Spleen (tissue), 11 donors: ENCODE measurements at regions not wholly inside any gene's neighbourhood (a gene's known extent, or its start where the extent isn't known, plus 50 kb on each side); places are given as distances from the start of the nearest gene placed in this dataset.

Experiments
- DNase-seq: peaks from one replicate; pipeline ENCODE4 v3.0.0-alpha.2; 2020
- H3K27ac ChIP-seq, 8 donors: fragments of 200-600 bp; sonication (generic) in 7 of 8; 1 replicate in 4 of 8; 2 replicates in 4 of 8; pipeline versions ENCODE4 v1.5.0 to v1.8.0; 2016 to 2021; ENCODE audit warnings: inconsistent platforms in 4 of 8, mild to moderate bottlenecking in 4 of 8, moderate library complexity in 1 of 8
- H3K27me3 ChIP-seq, 7 donors: fragments of 200-600 bp; sonication (generic) in 6 of 7; replicated peaks in 1 of 7; 1 replicate in 4 of 7; 2 replicates in 3 of 7; pipeline versions ENCODE4 v1.5.0 to v1.8.0; 2016 to 2021; ENCODE audit warnings: inconsistent platforms in 3 of 7, mild to moderate bottlenecking in 1 of 7
- H3K36me3 ChIP-seq, 6 donors: fragments of 200-600 bp; sonication (generic) in 5 of 6; 1 replicate in 4 of 6; 2 replicates in 2 of 6; pipeline versions ENCODE4 v1.5.0 to v1.8.0; 2016 to 2021; ENCODE audit warnings: inconsistent platforms in 2 of 6
- H3K4me1 ChIP-seq, 6 donors: fragments of 200-600 bp; sonication (generic) in 5 of 6; 1 replicate in 3 of 6; 2 replicates in 3 of 6; pipeline versions ENCODE4 v1.5.0 to v1.8.0; 2016 to 2021; ENCODE audit warnings: inconsistent platforms in 3 of 6
- H3K4me3 ChIP-seq, 8 donors: fragments of 200-600 bp; sonication (generic) in 7 of 8; 1 replicate in 4 of 8; 2 replicates in 4 of 8; pipeline versions ENCODE4 v1.5.0 to v1.8.0; 2016 to 2021; ENCODE audit warnings: inconsistent platforms in 4 of 8, mild to moderate bottlenecking in 4 of 8, moderate library complexity in 2 of 8
- H3K9me3 ChIP-seq, 8 donors: fragments of 200-600 bp; sonication (generic) in 7 of 8; 1 replicate in 4 of 8; 2 replicates in 4 of 8; pipeline versions ENCODE4 v1.5.0 to v1.8.0; 2016 to 2021; ENCODE audit warnings: inconsistent platforms in 4 of 8
- POLR2A ChIP-seq, 3 donors: fragments of 450-650 bp; IDR thresholded peaks; one replicate each; pipeline ENCODE4 v1.5.1; 2017; ENCODE audit warnings: antibody characterized with exemption in 3 of 3, mild to moderate bottlenecking in 1 of 3
- POLR2AphosphoS5 ChIP-seq, 3 donors: sonication (generic); formaldehyde crosslinking; IDR thresholded peaks; one replicate each; pipeline ENCODE4 v1.5.1; 2017; ENCODE audit warnings: antibody characterized with exemption in 3 of 3
- WGBS, 5 donors: extraction: QIAGEN DNeasy Blood & Tissue Kit in 3 of 5; methylation state at CpG; one replicate each; pipeline versions ENCODE4 v1.1.5 to v1.1.7; 2013 to 2018; 5-methylcytosine and 5-hydroxymethylcytosine counted together
- intact Hi-C: fragments of 100-400 bp; cut with DNase I; formaldehyde crosslinking; loops from one replicate; pipeline ENCODE4 v1.15.0; 2023; ENCODE audit warnings: low total_unique reads
- TF ChIP-seq, protein P1 (sequence below), 11 experiments: fragments of 200-600 bp in 7 of 11; fragments of 450-650 bp in 4 of 11; sonication (generic) in 4 of 11; IDR thresholded peaks in 8 of 11; conservative IDR thresholded peaks in 3 of 11; 1 replicate in 7 of 11; 2 replicates in 4 of 11; pipeline versions ENCODE4 v1.4.0 to v1.8.0; 2016 to 2021; ENCODE audit warnings: antibody characterized with exemption in 11 of 11, inconsistent platforms in 4 of 11, mild to moderate bottlenecking in 1 of 11
- donor health status: healthy with polysubstance abuse.
- donor health status: DM: no; HTN: no; CAD: no; lungs with moderate emphysema.
- donor health status: DM: no; HTN: no; CAD: no.
- donor health status: Bipolar disorder and iron deficiency.
- donor health status: healthy.
- donor health status: DM: no; HTN: no; CAD: no.
- donor health status: DM: yes; HTN: yes; CAD: no.

GRCh38 chr16:64408699-64409098 lies 713.2 kb downstream of the CDH11 start:
- Histone ChIP-seq H3K27ac (no peak overlapping the region), H3K36me3 (no peaks in the 10 kb centered on the region), H3K27me3 (no peaks in the 10 kb centered on the region), H3K9me3 (peaks cover 0 to 4% (median 0%) of the 10 kb centered on the region in 8 donors), H3K4me1 (no peaks in the 10 kb centered on the region), H3K4me3 (no peak overlapping the region)
- 17 to 59% (median 47%) methylated on average over 1 of the region's 1 CpG for WGBS, 5 donors
- TF ChIP-seq POLR2A (IDR thresholded peaks at IDR 0.05) (no peak), POLR2AphosphoS5 (IDR thresholded peaks at IDR 0.05) (no peak)
- TF ChIP-seq, protein P1, sequence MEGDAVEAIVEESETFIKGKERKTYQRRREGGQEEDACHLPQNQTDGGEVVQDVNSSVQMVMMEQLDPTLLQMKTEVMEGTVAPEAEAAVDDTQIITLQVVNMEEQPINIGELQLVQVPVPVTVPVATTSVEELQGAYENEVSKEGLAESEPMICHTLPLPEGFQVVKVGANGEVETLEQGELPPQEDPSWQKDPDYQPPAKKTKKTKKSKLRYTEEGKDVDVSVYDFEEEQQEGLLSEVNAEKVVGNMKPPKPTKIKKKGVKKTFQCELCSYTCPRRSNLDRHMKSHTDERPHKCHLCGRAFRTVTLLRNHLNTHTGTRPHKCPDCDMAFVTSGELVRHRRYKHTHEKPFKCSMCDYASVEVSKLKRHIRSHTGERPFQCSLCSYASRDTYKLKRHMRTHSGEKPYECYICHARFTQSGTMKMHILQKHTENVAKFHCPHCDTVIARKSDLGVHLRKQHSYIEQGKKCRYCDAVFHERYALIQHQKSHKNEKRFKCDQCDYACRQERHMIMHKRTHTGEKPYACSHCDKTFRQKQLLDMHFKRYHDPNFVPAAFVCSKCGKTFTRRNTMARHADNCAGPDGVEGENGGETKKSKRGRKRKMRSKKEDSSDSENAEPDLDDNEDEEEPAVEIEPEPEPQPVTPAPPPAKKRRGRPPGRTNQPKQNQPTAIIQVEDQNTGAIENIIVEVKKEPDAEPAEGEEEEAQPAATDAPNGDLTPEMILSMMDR (IDR thresholded peaks at IDR 0.05 in 8 of 11, conservative IDR thresholded peaks at IDR 0.05 in 3 of 11) = no peak
- intact Hi-C loops = no loop called here
- DNase-seq = no peak

DNA sequence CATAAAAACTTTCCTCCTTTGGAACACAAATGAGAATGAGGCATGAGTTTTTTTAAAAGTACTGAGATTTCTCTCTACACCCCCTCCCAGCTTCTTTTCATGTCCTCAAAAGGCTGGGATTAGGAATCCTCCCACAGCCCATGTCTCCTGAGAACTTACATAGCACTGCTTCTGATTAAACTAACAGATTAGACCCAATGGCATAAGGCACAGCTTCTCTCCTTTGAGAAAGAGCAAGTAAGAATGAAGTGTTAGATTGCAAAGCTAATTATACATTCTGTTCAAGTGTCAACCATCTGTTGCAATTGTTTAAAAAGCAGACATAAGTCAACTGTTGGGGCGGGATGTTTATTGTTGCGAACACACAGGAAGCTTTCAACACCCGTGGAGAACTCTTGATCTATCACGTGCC lies 715.1 kb downstream of the CDH11 start:
- DNase-seq = no peak
- TF ChIP-seq, protein P1 (IDR thresholded peaks at IDR 0.05 in 8 of 11, conservative IDR thresholded peaks at IDR 0.05 in 3 of 11) = no peak
- TF ChIP-seq POLR2AphosphoS5 (IDR thresholded peaks at IDR 0.05) = no peak
- no peak for TF ChIP-seq POLR2A (IDR thresholded peaks at IDR 0.05)
- Histone ChIP-seq H3K9me3 (no peaks in the 10 kb centered on the region), H3K4me1 (no peaks in the 10 kb centered on the region), H3K27ac (no peak overlapping the region), H3K4me3 (no peak overlapping the region), H3K27me3 (no peaks in the 10 kb centered on the region), H3K36me3 (no peaks in the 10 kb centered on the region)
- intact Hi-C loops = no loop called here
- WGBS, 5 donors = 19 to 34% (median 33%) methylated on average over 4 of the region's 4 CpGs

- Histone ChIP-seq H3K27me3 (no peaks in the 10 kb centered on the region), H3K9me3 (peaks cover 0 to 4% (median 0%) of the 10 kb centered on the region in 8 donors), H3K4me1 (no peaks in the 10 kb centered on the region), H3K36me3 (no peaks in the 10 kb centered on the region), H3K4me3 (no peak overlapping the region), H3K27ac (no peak overlapping the region)
- TF ChIP-seq, protein P1 (IDR thresholded peaks at IDR 0.05 in 8 of 11, conservative IDR thresholded peaks at IDR 0.05 in 3 of 11) = no peak
- TF ChIP-seq POLR2A (IDR thresholded peaks at IDR 0.05) = no peak
- 91 to 95% (median 91%) methylated on average over 1 of the region's 1 CpG for WGBS, 5 donors
- intact Hi-C loops = no loop called here
- no peak for DNase-seq
Observed at GRCh38 chr16:64403352-64403751, 718.5 kb downstream of the CDH11 start.

DNA sequence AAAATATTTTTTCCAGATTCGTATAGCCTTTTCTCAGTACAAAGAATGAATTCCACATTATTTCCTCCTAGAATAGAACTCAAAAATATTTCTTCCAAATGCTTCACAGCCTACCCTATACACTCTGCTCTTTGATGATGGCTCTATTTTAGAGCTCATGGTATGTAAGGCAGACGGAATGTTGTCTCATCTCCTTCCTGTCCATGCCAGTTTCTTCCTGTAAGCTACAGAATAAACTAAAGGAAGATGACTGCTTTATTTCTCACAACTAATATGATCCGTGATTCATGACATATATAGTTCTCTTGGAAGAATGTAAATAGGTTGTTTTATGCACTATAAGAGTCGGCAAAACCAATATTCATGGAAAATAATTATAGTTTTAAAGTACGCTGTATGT lies 723.1 kb downstream of the CDH11 start:
- WGBS, 5 donors = 69 to 82% (median 71%) methylated on average over 5 of the region's 5 CpGs
- Histone ChIP-seq H3K27ac (no peak overlapping the region), H3K27me3 (no peaks in the 10 kb centered on the region), H3K9me3 (peaks cover 0 to 10% (median 0%) of the 10 kb centered on the region in 8 donors), H3K4me1 (no peaks in the 10 kb centered on the region), H3K36me3 (no peaks in the 10 kb centered on the region), H3K4me3 (no peak overlapping the region)
- TF ChIP-seq POLR2AphosphoS5 (IDR thresholded peaks at IDR 0.05) (no peak), POLR2A (IDR thresholded peaks at IDR 0.05) (no peak)
- TF ChIP-seq, protein P1 (IDR thresholded peaks at IDR 0.05 in 8 of 11, conservative IDR thresholded peaks at IDR 0.05 in 3 of 11) = no peak
- intact Hi-C loops = no loop called here
- DNase-seq = no peak
